ENCODE measurements at regions not wholly inside any gene's neighbourhood (a gene's known extent, or its start where the extent isn't known, plus 50 kb on each side); places are given as distances from the start of the nearest gene placed in this dataset.

GRCh38 chr20:11111191-11111590 lies 437.4 kb upstream of the JAG1 start:
- H3K36me3 ChIP-seq: no peaks in the 10 kb centered on the region
- no peak for TF ChIP-seq CTCF (IDR thresholded peaks at IDR 0.05; ENCODE audit: low read depth, low read length)
- no peak overlapping the region for H3K27ac ChIP-seq
- H3K9me3 ChIP-seq (ENCODE audit: low read depth): no peaks in the 10 kb centered on the region
- H3K4me3 ChIP-seq: no peak overlapping the region
- no peaks in the 10 kb centered on the region for H3K27me3 ChIP-seq
- DNase-seq (ENCODE audit: low read depth in 1 of 2, low spot score in 1 of 2): no peak
- H3K4me1 ChIP-seq (ENCODE audit: low read depth): peaks cover 5% of the 10 kb centered on the region

- Histone ChIP-seq H3K27me3 (no peaks in the 10 kb centered on the region), H3K27ac (no peak overlapping the region), H3K36me3 (no peaks in the 10 kb centered on the region), H3K9me3 (ENCODE audit: low read depth) (no peaks in the 10 kb centered on the region), H3K4me3 (no peak overlapping the region), H3K4me1 (ENCODE audit: low read depth) (peaks cover 5% of the 10 kb centered on the region)
- no peak for TF ChIP-seq CTCF (IDR thresholded peaks at IDR 0.05; ENCODE audit: low read depth, low read length)
- no peak for DNase-seq (ENCODE audit: low read depth in 1 of 2, low spot score in 1 of 2)
Measured at GRCh38 chr20:11112832-11113231, 439.0 kb upstream of the JAG1 start.

- DNase-seq (ENCODE audit: low read depth in 1 of 2, low spot score in 1 of 2): no peak
- H3K4me3 ChIP-seq: no peak overlapping the region
- H3K27me3 ChIP-seq: no peaks in the 10 kb centered on the region
- no peaks in the 10 kb centered on the region for H3K9me3 ChIP-seq (ENCODE audit: low read depth)
- H3K36me3 ChIP-seq: no peaks in the 10 kb centered on the region
- no peak for TF ChIP-seq CTCF (IDR thresholded peaks at IDR 0.05; ENCODE audit: low read depth, low read length)
- no peak overlapping the region for H3K27ac ChIP-seq
- no peaks in the 10 kb centered on the region for H3K4me1 ChIP-seq (ENCODE audit: low read depth)
Measured at GRCh38 chr20:11114382-11114781, 440.6 kb upstream of the JAG1 start.

- Histone ChIP-seq H3K27ac (no peak overlapping the region), H3K4me1 (ENCODE audit: low read depth) (no peaks in the 10 kb centered on the region), H3K9me3 (ENCODE audit: low read depth) (no peaks in the 10 kb centered on the region), H3K4me3 (no peak overlapping the region), H3K27me3 (no peaks in the 10 kb centered on the region), H3K36me3 (no peaks in the 10 kb centered on the region)
- DNase-seq (ENCODE audit: low read depth in 1 of 2, low spot score in 1 of 2): peak in 1 of 2 donors; percentile 52
- no peak for TF ChIP-seq CTCF (IDR thresholded peaks at IDR 0.05; ENCODE audit: low read depth, low read length)
Measured at GRCh38 chr20:11117808-11118528, 444.2 kb upstream of the JAG1 start.

- Histone ChIP-seq H3K4me1 (ENCODE audit: low read depth) (no peaks in the 10 kb centered on the region), H3K36me3 (no peaks in the 10 kb centered on the region), H3K9me3 (ENCODE audit: low read depth) (no peaks in the 10 kb centered on the region), H3K4me3 (no peak overlapping the region), H3K27ac (no peak overlapping the region), H3K27me3 (no peaks in the 10 kb centered on the region)
- DNase-seq (ENCODE audit: low read depth in 1 of 2, low spot score in 1 of 2): no peak
- TF ChIP-seq CTCF (IDR thresholded peaks at IDR 0.05; ENCODE audit: low read depth, low read length): no peak
Measured at GRCh38 chr20:11118802-11119380, 445.1 kb upstream of the JAG1 start.
